GM23338 (cell line): ENCODE measurements at regions not wholly inside any gene's neighbourhood (a gene's known extent, or its start where the extent isn't known, plus 50 kb on each side); places are given as distances from the start of the nearest gene placed in this dataset.

ENCODE experiments used
- ATAC-seq: fragments of 200-7000 bp; cut with Tn5 transposase; 3 replicates; pipeline ENCODE4 v1.9.1; 2020
- DNase-seq: peaks from one replicate; pipeline ENCODE4 v3.0.0-alpha.2; 2015; ENCODE audit warnings: low spot score
- H2AFZ ChIP-seq: fragments of 200-600 bp; sonication (generic); 2 replicates; pipeline ENCODE4 v1.8.0; 2016; ENCODE audit warnings: antibody characterized with exemption, mild to moderate bottlenecking, moderate library complexity
- H3F3A ChIP-seq: fragments of 200-600 bp; sonication (generic); replicated peaks from 2 replicates; pipeline ENCODE4 v1.8.0; 2017; ENCODE audit warnings: antibody characterized with exemption, mixed run types, low read depth
- H3K27ac ChIP-seq: fragments of 200-600 bp; sonication (generic); 2 replicates; pipeline ENCODE4 v1.6.1; 2016; ENCODE audit warnings: low read depth
- H3K27me3 ChIP-seq: fragments of 200-600 bp; sonication (generic); 2 replicates; pipeline ENCODE4 v1.8.0; 2016; ENCODE audit warnings: mild to moderate bottlenecking, mixed run types, moderate library complexity; ENCODE audit not compliant: insufficient read depth
- H3K36me3 ChIP-seq: fragments of 200-600 bp; sonication (generic); 2 replicates; pipeline ENCODE4 v1.8.0; 2016; ENCODE audit warnings: mild to moderate bottlenecking; ENCODE audit not compliant: insufficient read depth
- H3K4me1 ChIP-seq: fragments of 200-600 bp; sonication (generic); 2 replicates; pipeline ENCODE4 v1.8.0; 2016; ENCODE audit warnings: mild to moderate bottlenecking, moderate library complexity; ENCODE audit not compliant: insufficient read depth
- H3K4me2 ChIP-seq: fragments of 200-600 bp; sonication (generic); 2 replicates; pipeline ENCODE4 v1.7.1; 2017; ENCODE audit warnings: mixed run types
- H3K4me3 ChIP-seq: fragments of 200-600 bp; sonication (generic); 2 replicates; pipeline ENCODE4 v1.6.1; 2016; ENCODE audit warnings: mixed run types
- H3K79me2 ChIP-seq: fragments of 200-600 bp; sonication (generic); replicated peaks from 2 replicates; pipeline ENCODE4 v1.8.0; 2017; ENCODE audit warnings: mild to moderate bottlenecking; ENCODE audit not compliant: insufficient read depth
- H3K9me2 ChIP-seq: fragments of 200-600 bp; sonication (generic); 2 replicates; pipeline ENCODE4 v1.8.0; 2017; ENCODE audit not compliant: insufficient read depth
- H4K20me1 ChIP-seq: fragments of 200-600 bp; sonication (generic); replicated peaks from 2 replicates; pipeline ENCODE4 v1.8.0; 2017; ENCODE audit warnings: mild to moderate bottlenecking; ENCODE audit not compliant: insufficient read depth
- H3K27ac Mint-ChIP-seq: 2 replicates; pipeline ENCODE4 v1.8.0; 2020; ENCODE audit warnings: inconsistent platforms, mild to moderate bottlenecking, moderate library complexity, mixed read lengths
- H3K27me3 Mint-ChIP-seq: 3 replicates; pipeline ENCODE4 v1.8.0; 2022; ENCODE audit warnings: low read depth, mild to moderate bottlenecking, moderate library complexity, mixed read lengths, inconsistent platforms; ENCODE audit not compliant: insufficient read depth, poor library complexity
- H3K36me3 Mint-ChIP-seq: 3 replicates; pipeline ENCODE4 v1.8.0; 2021; ENCODE audit warnings: low read depth, mild to moderate bottlenecking, inconsistent platforms, moderate library complexity, mixed read lengths
- H3K4me1 Mint-ChIP-seq: 3 replicates; pipeline ENCODE4 v1.8.0; 2020; ENCODE audit warnings: mild to moderate bottlenecking, inconsistent platforms, mixed read lengths
- H3K4me3 Mint-ChIP-seq: 3 replicates; pipeline ENCODE4 v1.8.0; 2021; ENCODE audit warnings: moderate library complexity, mild to moderate bottlenecking, inconsistent platforms, mixed read lengths
- H3K9me3 Mint-ChIP-seq: 3 replicates; pipeline ENCODE4 v1.8.0; 2020; ENCODE audit warnings: moderate library complexity, mild to moderate bottlenecking, inconsistent platforms, mixed read lengths
- CREB1 ChIP-seq: fragments of 250-450 bp; sonication (Bioruptor Pico); IDR thresholded peaks from 2 replicates; pipeline ENCODE4 v1.5.0; 2020; ENCODE audit warnings: low read depth, mild to moderate bottlenecking, moderate library complexity
- CTCF ChIP-seq, 2 experiments: fragments of 200-600 bp in 1 of 2; sonication (generic) in 1 of 2; conservative IDR thresholded peaks; 2 replicates each; pipeline versions ENCODE4 v1.5.1 to v1.6.1; 2016 to 2017; ENCODE audit warnings: antibody characterized with exemption in 2 of 2, low read depth in 2 of 2, mild to moderate bottlenecking in 2 of 2, moderate library complexity in 1 of 2
- ETS1 ChIP-seq: IDR thresholded peaks from 2 replicates; pipeline ENCODE4 v1.6.1; 2016; ENCODE audit warnings: antibody characterized with exemption
- EZH2 ChIP-seq: fragments of 200-600 bp; sonication (generic); IDR thresholded peaks from one replicate; pipeline ENCODE4 v1.8.0; 2017; ENCODE audit warnings: antibody characterized with exemption, mild to moderate bottlenecking, low read depth; ENCODE audit not compliant: unreplicated experiment
- EZH2phosphoT487 ChIP-seq: fragments of 200-600 bp; sonication (generic); IDR thresholded peaks from one replicate; pipeline ENCODE4 v1.8.1; 2018; ENCODE audit warnings: antibody characterized with exemption; ENCODE audit not compliant: unreplicated experiment
- JUNB ChIP-seq: IDR thresholded peaks from one replicate; pipeline ENCODE4 v1.6.1; 2016; ENCODE audit warnings: antibody characterized with exemption; ENCODE audit not compliant: unreplicated experiment
- REST ChIP-seq: IDR thresholded peaks from one replicate; pipeline ENCODE4 v1.6.1; 2018; ENCODE audit warnings: antibody characterized with exemption; ENCODE audit not compliant: unreplicated experiment
- ZNF114 ChIP-seq: fragments of 250-450 bp; sonication (Bioruptor Pico); IDR thresholded peaks from 2 replicates; pipeline ENCODE4 v1.5.0; 2020; ENCODE audit warnings: mild to moderate bottlenecking, moderate library complexity
- ZNF462 ChIP-seq: fragments of 250-450 bp; sonication (Bioruptor Pico); IDR thresholded peaks from 2 replicates; pipeline ENCODE4 v1.5.0; 2020; ENCODE audit warnings: mild to moderate bottlenecking, moderate library complexity

GRCh38 chr18:60865801-60866200 is 467.4 kb upstream of the CDH20 start (continued):
- no peak for TF ChIP-seq ZNF462 (CRISPR knock-in tag)
- TF ChIP-seq EZH2phosphoT487 = no peak
- no peak for TF ChIP-seq EZH2
- no peak for TF ChIP-seq JUNB
- TF ChIP-seq ETS1 = no peak
- TF ChIP-seq CREB1 = no peak

- no peaks in the 10 kb centered on the region for H3K36me3 ChIP-seq
- H3K27ac ChIP-seq = no peak overlapping the region
- Mint-ChIP-seq H3K4me3 (no peak overlapping the region), H3K27me3 (no peaks in the 10 kb centered on the region), H3K36me3 (no peaks in the 10 kb centered on the region), H3K27ac (no peak overlapping the region), H3K4me1 (peaks cover 4% of the 10 kb centered on the region; the same call in 2 of the 3 replicates), H3K9me3 (no peaks in the 10 kb centered on the region; the same call in 2 of the 3 replicates)
- H2AFZ ChIP-seq = 0 out of 2 replicates have a peak overlapping the region, but pooled peaks have one; percentile 8
- no peaks in the 10 kb centered on the region for H3K27me3 ChIP-seq
- H3K4me2 ChIP-seq = no peak overlapping the region
- H3K79me2 ChIP-seq = no peaks in the 10 kb centered on the region
- H3K9me2 ChIP-seq = no peaks in the 10 kb centered on the region
- no peaks in the 10 kb centered on the region for H3K4me1 ChIP-seq
- no peaks in the 10 kb centered on the region for H3F3A ChIP-seq
- ATAC-seq (no peak), DNase-seq (no peak)
- no peaks in the 10 kb centered on the region for H4K20me1 ChIP-seq
- H3K4me3 ChIP-seq = no peak overlapping the region
- TF ChIP-seq CTCF (conservative IDR thresholded peaks at IDR 0.05; ENCODE audit: low read depth in 2 of 2) = no peak
- no peak for TF ChIP-seq CREB1
- no peak for TF ChIP-seq JUNB
- TF ChIP-seq ZNF114 = no peak
- no peak for TF ChIP-seq ETS1
- no peak for TF ChIP-seq REST
Measured at GRCh38 chr18:60870261-60871153, 462.7 kb upstream of the CDH20 start.
